HEK293T (cell line): ENCODE measurements at regions not wholly inside any gene's neighbourhood (a gene's known extent, or its start where the extent isn't known, plus 50 kb on each side); places are given as distances from the start of the nearest gene placed in this dataset.

ENCODE experiments used
- BHLHE40 ChIP-seq: fragments of 450-650 bp; IDR thresholded peaks from 2 replicates; pipeline ENCODE4 v1.6.1; 2016; ENCODE audit warnings: mild to moderate bottlenecking, moderate library complexity, borderline replicate concordance
- CTBP1 ChIP-seq: fragments of 450-650 bp; IDR thresholded peaks from 2 replicates; pipeline ENCODE4 v1.6.1; 2016; ENCODE audit warnings: borderline replicate concordance
- ELF4 ChIP-seq: fragments of 450-650 bp; IDR thresholded peaks from 2 replicates; pipeline ENCODE4 v1.6.1; 2017; ENCODE audit warnings: antibody characterized with exemption
- FOXK2 ChIP-seq: fragments of 450-650 bp; IDR thresholded peaks from 2 replicates; pipeline ENCODE4 v1.6.1; 2016; ENCODE audit warnings: mild to moderate bottlenecking
- FOXM1 ChIP-seq: fragments of 450-650 bp; IDR thresholded peaks from 2 replicates; pipeline ENCODE4 v1.6.1; 2017; ENCODE audit warnings: mild to moderate bottlenecking, borderline replicate concordance
- SP1 ChIP-seq: fragments of 450-650 bp; IDR thresholded peaks from 2 replicates; pipeline ENCODE4 v1.6.1; 2017
- TARDBP ChIP-seq: fragments of 450-650 bp; IDR thresholded peaks from 2 replicates; pipeline ENCODE4 v1.6.1; 2016
- ZNF384 ChIP-seq: fragments of 450-650 bp; IDR thresholded peaks from 2 replicates; pipeline ENCODE4 v1.6.1; 2016

DNA sequence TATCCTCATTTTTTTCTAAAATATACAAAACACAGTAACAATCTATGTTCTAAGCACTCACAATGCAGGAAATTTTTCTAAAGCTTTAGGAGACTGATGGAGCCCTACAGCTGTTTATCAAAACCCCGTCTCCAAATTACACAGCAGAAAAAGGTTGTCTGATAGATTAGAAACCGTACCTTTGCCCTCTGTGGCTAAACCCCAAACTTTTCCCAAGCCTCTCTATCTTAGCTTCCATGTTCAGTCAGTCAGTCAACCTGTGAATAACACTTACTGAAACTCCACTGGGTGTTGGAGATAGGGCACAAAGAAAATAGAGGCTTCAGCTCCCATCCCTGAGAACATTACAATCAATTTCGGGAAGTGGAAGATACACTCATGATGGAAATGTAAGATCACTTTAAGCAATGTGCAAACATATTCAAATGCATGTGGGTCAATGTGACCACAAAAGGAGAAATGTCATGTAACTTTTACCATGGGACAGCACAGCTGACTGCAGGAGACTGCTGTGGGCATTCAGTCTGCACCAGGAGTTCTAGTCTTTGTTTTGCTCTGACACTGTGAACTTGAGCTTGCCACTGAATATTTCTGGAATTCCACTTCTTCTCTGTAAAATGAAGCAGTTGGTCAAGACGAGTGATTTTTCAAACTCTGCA, 279.5 kb upstream of the PIK3R1 start:
- TF ChIP-seq ZNF384 (no peak), BHLHE40 (no peak), FOXM1 (no peak), SP1 (no peak), FOXK2 (no peak), ELF4 (no peak), TARDBP (no peak), CTBP1 (no peak)
